ENCODE measurements at regions not wholly inside any gene's neighbourhood (a gene's known extent, or its start where the extent isn't known, plus 50 kb on each side); places are given as distances from the start of the nearest gene placed in this dataset.
A peak's percentile ranks its signal among the peaks of the same experiment; 100 is the strongest.

- FAIRE-seq (no peak), DNase-seq (ENCODE audit: low spot score in 2 of 2) (no peak)
Observed at GRCh38 chr7:19463581-19463980, 245.3 kb downstream of the POLR1F start.

GRCh38 chr7:19455623-19456022 lies 253.2 kb downstream of the POLR1F start:
- FAIRE-seq (no peak), DNase-seq (ENCODE audit: low spot score in 2 of 2) (no peak)

- FAIRE-seq (no peak), DNase-seq (ENCODE audit: low spot score in 2 of 2) (no peak)
Observed at GRCh38 chr7:19448091-19448490, 260.7 kb downstream of the POLR1F start.

GRCh38 chr7:19442016-19442785 lies 266.6 kb downstream of the POLR1F start:
- DNase-seq (ENCODE audit: low spot score in 2 of 2) = no peak
- FAIRE-seq = no peak

GRCh38 chr7:19439517-19439916 lies 269.3 kb downstream of the POLR1F start:
- DNase-seq (ENCODE audit: low spot score in 2 of 2) (no peak), FAIRE-seq (no peak)

- DNase-seq (ENCODE audit: low spot score in 2 of 2) (no peak), FAIRE-seq (no peak)
Observed at GRCh38 chr7:19437446-19437845, 271.4 kb downstream of the POLR1F start.

- no peak for FAIRE-seq
Observed at GRCh38 chr7:19427944-19428343, 280.9 kb downstream of the POLR1F start.

GRCh38 chr7:19421861-19422260 lies 276.6 kb upstream of the FERD3L start:
- FAIRE-seq (no peak), DNase-seq (ENCODE audit: low spot score in 2 of 2) (no peak)

More at GRCh38 chr7:19427944-19428343, 280.9 kb downstream of the POLR1F start:
- no peak for DNase-seq (ENCODE audit: low spot score in 2 of 2)

GRCh38 chr7:19417231-19417630 lies 272.0 kb upstream of the FERD3L start:
- no peak for FAIRE-seq
- DNase-seq (ENCODE audit: low spot score in 2 of 2) = no peak

GRCh38 chr7:19415123-19415522 lies 269.9 kb upstream of the FERD3L start:
- DNase-seq (ENCODE audit: low spot score in 2 of 2) (no peak), FAIRE-seq (no peak)

- FAIRE-seq = no peak
- DNase-seq (ENCODE audit: low spot score in 2 of 2) = no peak
Observed at GRCh38 chr7:19413443-19413965, 268.3 kb upstream of the FERD3L start.

- no peak for FAIRE-seq
Observed at GRCh38 chr7:19410691-19411090, 265.5 kb upstream of the FERD3L start.

GRCh38 chr7:19410106-19410505 lies 264.9 kb upstream of the FERD3L start:
- DNase-seq (ENCODE audit: low spot score in 2 of 2) (no peak), FAIRE-seq (no peak)

More at GRCh38 chr7:19410691-19411090, 265.5 kb upstream of the FERD3L start:
- DNase-seq (ENCODE audit: low spot score in 2 of 2) = no peak

GRCh38 chr7:19408706-19409220 lies 263.5 kb upstream of the FERD3L start:
- no peak for FAIRE-seq
- DNase-seq (ENCODE audit: low spot score in 2 of 2) = no peak

GRCh38 chr7:19407270-19407669 lies 262.0 kb upstream of the FERD3L start:
- DNase-seq (ENCODE audit: low spot score in 2 of 2) = no peak

GRCh38 chr7:19405541-19405940 lies 260.3 kb upstream of the FERD3L start:
- DNase-seq (ENCODE audit: low spot score in 2 of 2) (no peak), FAIRE-seq (no peak)

More at GRCh38 chr7:19407270-19407669, 262.0 kb upstream of the FERD3L start:
- no peak for FAIRE-seq

GRCh38 chr7:19404912-19405329 lies 259.7 kb upstream of the FERD3L start:
- FAIRE-seq (no peak), DNase-seq (ENCODE audit: low spot score in 2 of 2) (peak in 1 of 2 donors; percentile 3)

- FAIRE-seq = no peak
- DNase-seq (ENCODE audit: low spot score in 2 of 2) = no peak
Observed at GRCh38 chr7:19403691-19404090, 258.5 kb upstream of the FERD3L start.

GRCh38 chr7:19401461-19401860 lies 256.2 kb upstream of the FERD3L start:
- FAIRE-seq = no peak
- no peak for DNase-seq (ENCODE audit: low spot score in 2 of 2)

- DNase-seq (ENCODE audit: low spot score in 2 of 2) = no peak
- FAIRE-seq = no peak
Observed at GRCh38 chr7:19400758-19401254, 255.6 kb upstream of the FERD3L start.

- no peak for DNase-seq (ENCODE audit: low spot score in 2 of 2)
- FAIRE-seq = no peak
Observed at GRCh38 chr7:19397911-19398310, 252.7 kb upstream of the FERD3L start.

- no peak for FAIRE-seq
- no peak for DNase-seq (ENCODE audit: low spot score in 2 of 2)
Observed at GRCh38 chr7:19392246-19392645, 247.0 kb upstream of the FERD3L start.
